GM12878 (cell line): ENCODE measurements at regions not wholly inside any gene's neighbourhood (a gene's known extent, or its start where the extent isn't known, plus 50 kb on each side); places are given as distances from the start of the nearest gene placed in this dataset.

Experiments
- ATAC-seq: fragments of 200-7000 bp; cut with Tn5 transposase; 3 replicates; pipeline ENCODE4 v1.9.1; 2020; ENCODE audit warnings: mild to moderate bottlenecking, moderate library complexity
- BruUV-seq: library from RNA; stranded (reverse); fragments of 400-500 nt; replicated peaks from 2 replicates; lab custom pipeline; 2021; lab: Mats Ljungman, UMichigan
- CTCF ChIA-PET: fragments of 300-600 bp; sonication (Branson Sonifier 250); formaldehyde crosslinking; extraction: SDS; loops from one replicate; lab custom pipeline; 2021; ENCODE audit warnings: inconsistent platforms; lab: Yijun Ruan, JAX
- POLR2A ChIA-PET: fragments of 350-600 bp; formaldehyde crosslinking; extraction: SDS; loops from one replicate; lab custom pipeline; 2021; ENCODE audit warnings: inconsistent platforms; lab: Charles Lee
- RAD21 ChIA-PET: fragments of 300-600 bp; sonication (Branson Sonifier 250); formaldehyde crosslinking; loops from one replicate; lab custom pipeline; 2023; ENCODE audit warnings: antibody characterized with exemption; ENCODE audit not compliant: unreplicated experiment; lab: Charles Lee
- SMC1A ChIA-PET: fragments of 300-600 bp; sonication (Branson Sonifier 250); formaldehyde crosslinking; loops from one replicate; lab custom pipeline; 2023; ENCODE audit not compliant: unreplicated experiment, uncharacterized antibody; lab: Charles Lee
- DNase-seq: peaks from one replicate; pipeline ENCODE4 v3.0.0-alpha.2; 2011; ENCODE audit warnings: low read depth, low spot score
- FAIRE-seq: peaks from 3 replicates; lab custom pipeline; 2011; peaks lifted over from hg19 to GRCh38; lab: Jason Lieb, UNC
- H2AFZ ChIP-seq: 2 replicates; pipeline ENCODE4 v1.6.0; 2011; ENCODE audit warnings: low read depth, low read length, control low read depth; ENCODE audit not compliant: control insufficient read depth
- H3K27ac ChIP-seq: 2 replicates; pipeline ENCODE4 v1.5.1; 2011; ENCODE audit warnings: control low read depth; ENCODE audit not compliant: control insufficient read depth, insufficient read depth
- H3K27me3 ChIP-seq, 2 experiments: replicated peaks in 1 of 2; 2 replicates each; pipeline versions ENCODE4 v1.6.0 to v1.6.1; 2011; ENCODE audit warnings: low read length in 1 of 2; ENCODE audit not compliant: control insufficient read depth in 2 of 2, insufficient read depth in 2 of 2
- H3K36me3 ChIP-seq, 2 experiments: 2 replicates each; pipeline ENCODE4 v1.5.1; 2011; ENCODE audit warnings: low read length in 1 of 2; ENCODE audit not compliant: control insufficient read depth in 2 of 2, insufficient read depth in 2 of 2
- H3K4me1 ChIP-seq: 2 replicates; pipeline ENCODE4 v1.6.1; 2011; ENCODE audit warnings: mild to moderate bottlenecking, low read length, moderate library complexity, mixed read lengths; ENCODE audit not compliant: control insufficient read depth, insufficient read depth
- H3K4me2 ChIP-seq: 2 replicates; pipeline ENCODE4 v1.6.0; 2011; ENCODE audit warnings: control low read depth; ENCODE audit not compliant: control insufficient read depth, insufficient read depth
- H3K4me3 ChIP-seq: fragments of 200-600 bp; sonication (generic); 2 replicates; pipeline ENCODE4 v1.5.1; 2016
- H3K79me2 ChIP-seq: 2 replicates; pipeline ENCODE4 v1.6.0; 2011; ENCODE audit warnings: low read length; ENCODE audit not compliant: control insufficient read depth, insufficient read depth
- H3K9ac ChIP-seq: 2 replicates; pipeline ENCODE4 v1.8.0; 2011; ENCODE audit warnings: low read length, control low read depth, mixed read lengths; ENCODE audit not compliant: control insufficient read depth, insufficient read depth
- H3K9me3 ChIP-seq: replicated peaks from 3 replicates; pipeline ENCODE4 v1.5.1; 2011; ENCODE audit warnings: mild to moderate bottlenecking, low read length; ENCODE audit not compliant: control insufficient read depth, insufficient read depth
- H4K20me1 ChIP-seq: 2 replicates; pipeline ENCODE4 v1.6.0; 2011; ENCODE audit not compliant: control insufficient read depth, insufficient read depth
- BACH1 ChIP-seq: fragments of 450-650 bp; IDR thresholded peaks from 2 replicates; pipeline ENCODE4 v1.6.1; 2017; ENCODE audit warnings: mild to moderate bottlenecking, borderline replicate concordance
- CBFB ChIP-seq: IDR thresholded peaks from 2 replicates; pipeline ENCODE4 v1.6.1; 2016; ENCODE audit warnings: antibody characterized with exemption, low read depth
- CHD1 ChIP-seq: IDR thresholded peaks from 2 replicates; pipeline ENCODE4 v1.6.1; 2012; ENCODE audit warnings: low read depth, low read length, improper control_type of control experiment
- EP300 ChIP-seq, 2 experiments: fragments of 150-350 bp in 1 of 2; IDR thresholded peaks; 2 replicates each; pipeline ENCODE4 v1.6.1; 2011 to 2012; ENCODE audit warnings: low read depth in 2 of 2, low read length in 2 of 2, borderline replicate concordance in 1 of 2, improper control_type of control experiment in 1 of 2, inconsistent platforms in 1 of 2; ENCODE audit not compliant: control insufficient read depth in 1 of 2
- JUND ChIP-seq: IDR thresholded peaks from 2 replicates; pipeline ENCODE4 v1.6.1; 2012; ENCODE audit warnings: low read depth, mild to moderate bottlenecking, low read length, improper control_type of control experiment, moderate library complexity
- KLF5 ChIP-seq: fragments of 450-650 bp; IDR thresholded peaks from 2 replicates; pipeline ENCODE4 v1.6.1; 2014; ENCODE audit warnings: mild to moderate bottlenecking; ENCODE audit not compliant: partially characterized antibody
- NBN ChIP-seq: fragments of 450-650 bp; IDR thresholded peaks from 2 replicates; pipeline ENCODE4 v1.6.1; 2016
- POU2F2 ChIP-seq: IDR thresholded peaks from 3 replicates; pipeline ENCODE4 v1.6.1; 2011; ENCODE audit warnings: low read depth, mild to moderate bottlenecking, low read length, borderline replicate concordance
- RBBP5 ChIP-seq: fragments of 200-600 bp; sonication (generic); conservative IDR thresholded peaks from 2 replicates; pipeline ENCODE4 v1.6.1; 2016
- SMAD5 ChIP-seq: IDR thresholded peaks from 2 replicates; pipeline ENCODE4 v1.6.1; 2016; ENCODE audit warnings: antibody characterized with exemption, low read depth
- SMC3 ChIP-seq: IDR thresholded peaks from 2 replicates; pipeline ENCODE4 v1.6.1; 2011; ENCODE audit warnings: low read length, improper control_type of control experiment, borderline replicate concordance
- SREBF1 ChIP-seq: IDR thresholded peaks from 2 replicates; pipeline ENCODE4 v1.6.1; 2012; ENCODE audit warnings: mild to moderate bottlenecking, low read length
- STAT3 ChIP-seq: IDR thresholded peaks from 2 replicates; pipeline ENCODE4 v1.6.1; 2011; ENCODE audit warnings: low read depth, low read length, improper control_type of control experiment
- TCF7 ChIP-seq: IDR thresholded peaks from 2 replicates; pipeline ENCODE4 v1.6.1; 2014; ENCODE audit warnings: antibody characterized with exemption, borderline replicate concordance
- ZNF384 ChIP-seq: IDR thresholded peaks from 2 replicates; pipeline ENCODE4 v1.6.1; 2012; ENCODE audit warnings: low read depth, mild to moderate bottlenecking, low read length, improper control_type of control experiment, borderline replicate concordance
- WGBS: methylation state at CpG from one replicate; pipeline ENCODE4 v1.1.6; 2016; ENCODE audit warnings: low lambda C conversion rate; ENCODE audit not compliant: insufficient replicate concordance, insufficient coverage; ENCODE audit errors: missing lambda C conversion rate; 5-methylcytosine and 5-hydroxymethylcytosine counted together
- in situ Hi-C: fragments of 300-500 bp; cut with MboI; formaldehyde crosslinking; loops from 9 replicates; pipeline ENCODE4 v1.14.3; 2018; ENCODE audit warnings: mixed read lengths
- intact Hi-C: fragments of 100-400 bp; cut with micrococcal nuclease; formaldehyde crosslinking; loops from one replicate; pipeline ENCODE4 v1.14.2; 2022; ENCODE audit not compliant: unreplicated experiment
- TF ChIP-seq, protein P1 (sequence below): fragments of 450-650 bp; IDR thresholded peaks from 2 replicates; pipeline ENCODE4 v1.6.1; 2017; ENCODE audit warnings: borderline replicate concordance
- TF ChIP-seq, protein P2 (sequence below): IDR thresholded peaks from 2 replicates; pipeline ENCODE4 v1.6.1; 2011; ENCODE audit warnings: borderline replicate concordance, low read depth, mild to moderate bottlenecking, moderate library complexity, low read length; ENCODE audit not compliant: insufficient read depth, poor library complexity, severe bottlenecking
- TF ChIP-seq, protein P3 (sequence below): fragments of 450-650 bp; IDR thresholded peaks from 2 replicates; pipeline ENCODE4 v1.6.1; 2016; ENCODE audit warnings: mild to moderate bottlenecking
- TF ChIP-seq, protein P4 (sequence below): fragments of 450-650 bp; IDR thresholded peaks from 2 replicates; pipeline ENCODE4 v1.6.1; 2017; ENCODE audit warnings: antibody characterized with exemption, mild to moderate bottlenecking, moderate library complexity

DNA sequence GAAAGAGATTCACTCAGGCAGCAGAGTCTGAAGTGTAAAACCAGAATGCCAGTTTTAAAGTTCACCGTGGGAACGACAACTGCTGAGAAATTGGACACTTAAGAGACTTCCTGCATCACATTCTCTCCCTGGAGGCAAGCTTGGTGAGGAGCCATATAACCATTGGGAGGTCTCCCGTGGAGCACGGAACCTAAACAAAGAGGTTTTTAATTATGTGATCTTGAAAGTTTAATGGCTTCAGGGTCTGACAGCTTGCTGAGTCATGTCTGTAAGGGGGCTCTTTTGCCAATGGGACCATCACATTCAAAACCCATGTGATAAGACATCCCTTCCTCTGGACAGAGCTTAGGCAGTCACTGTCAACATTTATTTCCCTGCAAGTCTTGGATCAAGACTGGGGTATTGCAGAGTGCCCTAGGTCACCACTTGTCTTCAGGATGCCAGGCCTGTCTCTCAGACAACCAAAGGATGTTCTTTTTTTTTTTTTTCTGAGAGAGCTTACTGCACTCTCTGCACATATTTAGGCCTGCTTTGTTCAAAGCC lies 674.4 kb downstream of the TYW1 start:
- H3K4me2 ChIP-seq, result no peak overlapping the region
- SMC1A ChIA-PET, result no interaction called here
- H3K79me2 ChIP-seq, result no peaks in the 10 kb centered on the region
- no peak for ATAC-seq
- H3K4me3 ChIP-seq, result no peak overlapping the region
- POLR2A ChIA-PET, result no interaction called here
- H3K4me1 ChIP-seq, result no peaks in the 10 kb centered on the region
- H3K27ac ChIP-seq, result no peak overlapping the region
- DNase-seq, result no peak
- CTCF ChIA-PET, result no interaction called here
- no peaks in the 10 kb centered on the region for H4K20me1 ChIP-seq
- H3K36me3 ChIP-seq, result no peaks in the 10 kb centered on the region
- H2AFZ ChIP-seq, result no peak overlapping the region
- H3K27me3 ChIP-seq, result no peaks in the 10 kb centered on the region
- RAD21 ChIA-PET, result no interaction called here
- TF ChIP-seq ZNF384, result no peak
- TF ChIP-seq, protein P1, sequence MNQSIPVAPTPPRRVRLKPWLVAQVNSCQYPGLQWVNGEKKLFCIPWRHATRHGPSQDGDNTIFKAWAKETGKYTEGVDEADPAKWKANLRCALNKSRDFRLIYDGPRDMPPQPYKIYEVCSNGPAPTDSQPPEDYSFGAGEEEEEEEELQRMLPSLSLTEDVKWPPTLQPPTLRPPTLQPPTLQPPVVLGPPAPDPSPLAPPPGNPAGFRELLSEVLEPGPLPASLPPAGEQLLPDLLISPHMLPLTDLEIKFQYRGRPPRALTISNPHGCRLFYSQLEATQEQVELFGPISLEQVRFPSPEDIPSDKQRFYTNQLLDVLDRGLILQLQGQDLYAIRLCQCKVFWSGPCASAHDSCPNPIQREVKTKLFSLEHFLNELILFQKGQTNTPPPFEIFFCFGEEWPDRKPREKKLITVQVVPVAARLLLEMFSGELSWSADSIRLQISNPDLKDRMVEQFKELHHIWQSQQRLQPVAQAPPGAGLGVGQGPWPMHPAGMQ, result no peak
- TF ChIP-seq, protein P2, sequence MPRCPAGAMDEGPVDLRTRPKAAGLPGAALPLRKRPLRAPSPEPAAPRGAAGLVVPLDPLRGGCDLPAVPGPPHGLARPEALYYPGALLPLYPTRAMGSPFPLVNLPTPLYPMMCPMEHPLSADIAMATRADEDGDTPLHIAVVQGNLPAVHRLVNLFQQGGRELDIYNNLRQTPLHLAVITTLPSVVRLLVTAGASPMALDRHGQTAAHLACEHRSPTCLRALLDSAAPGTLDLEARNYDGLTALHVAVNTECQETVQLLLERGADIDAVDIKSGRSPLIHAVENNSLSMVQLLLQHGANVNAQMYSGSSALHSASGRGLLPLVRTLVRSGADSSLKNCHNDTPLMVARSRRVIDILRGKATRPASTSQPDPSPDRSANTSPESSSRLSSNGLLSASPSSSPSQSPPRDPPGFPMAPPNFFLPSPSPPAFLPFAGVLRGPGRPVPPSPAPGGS, result no peak
- TF ChIP-seq CHD1, result no peak
- TF ChIP-seq SMAD5, result no peak
- TF ChIP-seq SREBF1, result no peak
- TF ChIP-seq EP300 (IDR thresholded peaks at IDR 0.05; ENCODE audit: borderline replicate concordance in 1 of 2, control insufficient read depth in 1 of 2, low read depth in 2 of 2, low read length in 2 of 2), result no peak
- no peak for TF ChIP-seq RBBP5
- no peak for TF ChIP-seq BACH1
- TF ChIP-seq TCF7, result no peak
- TF ChIP-seq, protein P3, sequence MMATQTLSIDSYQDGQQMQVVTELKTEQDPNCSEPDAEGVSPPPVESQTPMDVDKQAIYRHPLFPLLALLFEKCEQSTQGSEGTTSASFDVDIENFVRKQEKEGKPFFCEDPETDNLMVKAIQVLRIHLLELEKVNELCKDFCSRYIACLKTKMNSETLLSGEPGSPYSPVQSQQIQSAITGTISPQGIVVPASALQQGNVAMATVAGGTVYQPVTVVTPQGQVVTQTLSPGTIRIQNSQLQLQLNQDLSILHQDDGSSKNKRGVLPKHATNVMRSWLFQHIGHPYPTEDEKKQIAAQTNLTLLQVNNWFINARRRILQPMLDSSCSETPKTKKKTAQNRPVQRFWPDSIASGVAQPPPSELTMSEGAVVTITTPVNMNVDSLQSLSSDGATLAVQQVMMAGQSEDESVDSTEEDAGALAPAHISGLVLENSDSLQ, result no peak
- TF ChIP-seq NBN, result no peak
- no peak for TF ChIP-seq STAT3
- no peak for TF ChIP-seq KLF5
- TF ChIP-seq, protein P4, sequence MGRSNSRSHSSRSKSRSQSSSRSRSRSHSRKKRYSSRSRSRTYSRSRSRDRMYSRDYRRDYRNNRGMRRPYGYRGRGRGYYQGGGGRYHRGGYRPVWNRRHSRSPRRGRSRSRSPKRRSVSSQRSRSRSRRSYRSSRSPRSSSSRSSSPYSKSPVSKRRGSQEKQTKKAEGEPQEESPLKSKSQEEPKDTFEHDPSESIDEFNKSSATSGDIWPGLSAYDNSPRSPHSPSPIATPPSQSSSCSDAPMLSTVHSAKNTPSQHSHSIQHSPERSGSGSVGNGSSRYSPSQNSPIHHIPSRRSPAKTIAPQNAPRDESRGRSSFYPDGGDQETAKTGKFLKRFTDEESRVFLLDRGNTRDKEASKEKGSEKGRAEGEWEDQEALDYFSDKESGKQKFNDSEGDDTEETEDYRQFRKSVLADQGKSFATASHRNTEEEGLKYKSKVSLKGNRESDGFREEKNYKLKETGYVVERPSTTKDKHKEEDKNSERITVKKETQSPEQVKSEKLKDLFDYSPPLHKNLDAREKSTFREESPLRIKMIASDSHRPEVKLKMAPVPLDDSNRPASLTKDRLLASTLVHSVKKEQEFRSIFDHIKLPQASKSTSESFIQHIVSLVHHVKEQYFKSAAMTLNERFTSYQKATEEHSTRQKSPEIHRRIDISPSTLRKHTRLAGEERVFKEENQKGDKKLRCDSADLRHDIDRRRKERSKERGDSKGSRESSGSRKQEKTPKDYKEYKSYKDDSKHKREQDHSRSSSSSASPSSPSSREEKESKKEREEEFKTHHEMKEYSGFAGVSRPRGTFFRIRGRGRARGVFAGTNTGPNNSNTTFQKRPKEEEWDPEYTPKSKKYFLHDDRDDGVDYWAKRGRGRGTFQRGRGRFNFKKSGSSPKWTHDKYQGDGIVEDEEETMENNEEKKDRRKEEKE, result no peak
- no peak for TF ChIP-seq CBFB
- TF ChIP-seq SMC3, result no peak
- no peak for TF ChIP-seq JUND
- no peak for TF ChIP-seq POU2F2
- TF ChIP-seq, all 136 proteins: peak for 0
- Histone ChIP-seq H3K9me3 (no peaks in the 10 kb centered on the region; the same call in 2 of the 3 replicates), H3K9ac (no peak overlapping the region)
- 15% methylated on average over 4 of the region's 4 CpGs for WGBS
- in situ Hi-C loops, result no loop called here
- BruUV-seq, result no TSS peak
- intact Hi-C loops, result no loop called here
- FAIRE-seq, result no peak
